GM19351 (cell line): ENCODE measurements at regions not wholly inside any gene's neighbourhood (a gene's known extent, or its start where the extent isn't known, plus 50 kb on each side); places are given as distances from the start of the nearest gene placed in this dataset.

ENCODE experiments used
- ATAC-seq: cut with Tn5 transposase; IDR thresholded peaks from one replicate; pipeline ENCODE4 v1.9.1; 2021; ENCODE audit warnings: mild to moderate bottlenecking, moderate library complexity; ENCODE audit not compliant: unreplicated experiment

- no peak for ATAC-seq
Measured at GRCh38 chr2:71784734-71785511, 331.6 kb downstream of the DYSF start.

GRCh38 chr2:71783815-71784214 is 330.5 kb downstream of the DYSF start:
- ATAC-seq, result no peak

GRCh38 chr2:71783215-71783614 is 329.9 kb downstream of the DYSF start:
- no peak for ATAC-seq

DNA sequence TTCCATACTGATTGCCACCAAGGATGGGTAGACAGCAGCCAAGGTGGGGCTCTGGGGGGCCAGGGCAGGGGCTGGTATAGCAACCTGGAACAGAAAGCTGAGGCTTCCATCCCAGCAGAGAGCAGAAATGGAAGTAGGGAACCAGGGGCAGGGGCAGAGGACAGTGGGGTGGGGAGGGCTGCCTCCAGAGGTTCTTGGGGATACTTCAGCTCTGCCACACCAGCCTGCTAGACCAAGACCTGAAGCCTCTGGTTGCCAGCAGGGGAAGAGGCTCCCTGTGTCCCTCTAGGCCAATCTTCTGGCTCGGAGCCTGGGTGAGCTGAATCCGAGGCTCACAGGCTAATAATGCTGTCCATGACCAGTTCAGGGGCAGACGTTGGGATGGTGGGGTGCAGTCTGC is 329.0 kb downstream of the DYSF start:
- no peak for ATAC-seq

DNA sequence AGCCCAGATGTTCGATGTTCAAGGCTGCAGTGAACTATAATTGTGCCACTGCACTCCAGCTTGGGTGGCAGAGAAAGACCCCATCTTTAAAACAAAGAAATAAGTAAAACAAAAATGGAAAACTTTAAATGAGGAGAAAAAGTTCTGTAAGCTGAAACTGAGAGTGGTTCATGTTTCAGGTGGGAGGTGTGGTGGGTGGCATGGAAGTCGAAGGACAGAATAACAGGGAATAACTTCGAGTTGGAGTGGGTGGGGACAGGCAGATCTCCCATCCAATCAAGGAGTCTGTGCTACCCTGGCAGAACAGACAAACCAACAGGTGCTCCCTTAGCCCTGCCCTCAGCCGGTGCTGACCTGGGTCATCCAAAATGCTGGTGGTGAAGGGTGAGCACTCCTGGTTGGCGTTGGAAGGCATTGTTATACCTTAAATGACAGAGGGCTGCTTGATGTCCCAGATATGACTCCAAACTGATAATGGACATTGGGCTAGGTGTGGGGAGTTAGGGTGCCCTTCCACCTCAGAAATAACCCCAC is 328.4 kb downstream of the DYSF start:
- no peak for ATAC-seq

- ATAC-seq, result no peak
Measured at GRCh38 chr2:71780162-71780561, 326.8 kb downstream of the DYSF start.

- no peak for ATAC-seq
Measured at GRCh38 chr2:71779774-71780105, 326.4 kb downstream of the DYSF start.

DNA sequence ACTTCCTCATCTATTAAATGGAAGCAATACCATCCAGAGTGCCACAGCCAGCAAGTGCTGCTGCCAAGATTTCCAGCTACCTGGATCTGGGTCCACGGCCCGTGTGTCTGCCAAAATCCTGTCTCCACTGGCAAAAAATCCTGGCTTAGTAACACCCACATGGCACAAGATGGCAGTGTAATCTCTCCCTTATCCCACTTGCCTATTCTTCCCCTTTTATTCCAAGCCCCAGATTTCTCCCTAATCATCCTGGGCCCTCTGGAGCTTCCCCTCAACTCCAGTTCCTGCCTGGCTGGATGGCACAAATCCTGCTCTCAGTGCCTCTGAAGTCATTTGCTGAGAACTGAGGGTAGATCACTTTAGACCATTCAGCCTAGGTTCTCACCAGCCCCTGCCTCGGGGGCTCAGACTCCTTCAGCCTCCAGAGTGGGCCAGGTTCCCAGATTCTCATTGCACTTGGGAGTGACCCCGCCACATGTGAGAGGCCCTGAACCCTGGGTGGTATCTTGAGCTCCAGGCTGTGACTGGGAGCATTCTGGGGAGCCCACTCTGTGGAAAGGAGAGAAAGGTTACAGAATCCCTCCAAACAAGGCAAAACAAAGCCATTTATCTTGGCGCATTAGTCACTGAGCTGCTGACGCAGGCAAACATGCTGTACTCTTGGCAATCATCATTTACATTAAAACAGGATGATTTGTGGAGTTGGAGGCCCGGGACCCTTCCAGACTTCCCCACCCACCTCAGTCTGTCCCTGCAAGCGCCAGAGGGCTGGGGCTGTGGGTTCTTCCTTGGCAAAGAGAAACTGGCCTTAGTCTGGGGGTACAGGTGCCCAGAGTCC is 325.8 kb downstream of the DYSF start:
- ATAC-seq, result no peak

DNA sequence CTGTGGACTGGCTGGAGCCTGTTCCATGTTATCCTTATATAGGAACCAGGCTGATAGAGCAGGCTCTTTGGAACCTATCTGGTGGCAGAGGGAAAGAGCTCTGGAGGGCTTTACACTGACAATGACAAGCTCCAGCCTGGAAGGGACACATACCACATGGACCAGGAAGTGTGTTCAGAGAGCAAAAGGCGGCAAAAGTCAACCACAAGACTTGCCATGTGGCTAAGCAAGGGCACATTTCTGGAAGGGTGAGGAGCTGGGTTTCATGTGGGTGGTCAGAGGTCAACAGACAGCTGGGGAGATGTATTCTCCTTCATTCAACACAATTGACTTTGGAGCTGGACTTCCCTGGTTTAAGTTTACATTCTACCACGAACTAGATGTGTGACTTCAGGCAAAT is 325.2 kb downstream of the DYSF start:
- no peak for ATAC-seq

DNA sequence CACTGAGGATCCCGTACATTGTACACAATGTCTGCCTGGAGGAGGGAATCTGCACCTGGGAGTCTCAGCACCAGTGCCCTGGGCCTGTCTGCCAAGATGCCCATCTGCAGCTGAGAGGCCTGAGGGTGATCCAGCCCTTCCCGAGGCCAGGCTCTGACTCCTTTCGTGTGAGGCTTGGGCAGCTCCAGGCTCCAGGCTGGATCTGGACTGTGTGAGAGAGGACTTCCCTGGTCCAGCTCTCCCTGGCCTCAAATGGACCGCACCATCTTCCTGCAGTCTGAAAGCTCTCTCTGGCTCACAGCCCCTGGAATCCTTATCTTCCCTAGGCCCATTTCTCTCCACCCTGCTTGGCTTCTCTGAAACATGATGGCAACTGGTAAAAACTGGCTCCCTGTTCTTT is 324.6 kb downstream of the DYSF start:
- ATAC-seq, result no peak

DNA sequence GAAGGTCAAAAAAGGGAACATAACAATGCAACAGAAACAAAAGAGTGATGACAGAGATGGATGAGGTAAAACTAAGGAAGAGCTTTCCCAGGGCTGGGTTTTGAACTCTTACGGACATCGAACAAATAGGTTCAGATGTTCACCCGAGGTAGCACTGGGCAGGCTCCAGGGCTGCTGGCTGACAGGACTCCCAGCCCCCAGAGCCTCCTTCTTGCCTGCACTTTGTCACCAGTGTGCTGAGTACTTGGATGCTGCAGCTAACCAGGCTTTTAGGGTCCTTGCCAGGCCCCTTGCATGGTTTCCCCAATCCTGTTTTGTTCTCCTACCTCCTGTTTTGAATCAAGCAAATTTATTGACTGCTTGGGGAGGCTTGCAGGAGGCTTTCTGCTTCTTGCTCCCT is 322.9 kb downstream of the DYSF start:
- no peak for ATAC-seq

DNA sequence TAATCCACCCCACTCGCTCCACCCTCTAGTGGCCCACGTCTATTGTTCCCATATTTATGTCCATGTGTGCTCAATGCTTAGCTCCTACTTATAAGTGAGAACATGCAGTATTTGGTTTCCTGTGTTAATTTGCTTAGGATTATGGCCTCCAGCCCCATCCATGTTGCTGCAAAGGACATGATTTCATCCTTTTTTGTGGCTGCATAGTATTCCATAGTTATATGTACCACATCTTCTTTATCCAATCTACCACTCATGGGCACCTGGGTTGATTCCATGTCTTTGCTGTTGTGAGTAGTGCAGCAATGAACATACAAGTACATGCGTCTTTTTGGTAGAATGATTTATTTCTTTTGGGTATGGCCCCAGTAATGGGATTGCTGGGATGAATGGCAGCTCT is 319.9 kb downstream of the DYSF start:
- no peak for ATAC-seq

DNA sequence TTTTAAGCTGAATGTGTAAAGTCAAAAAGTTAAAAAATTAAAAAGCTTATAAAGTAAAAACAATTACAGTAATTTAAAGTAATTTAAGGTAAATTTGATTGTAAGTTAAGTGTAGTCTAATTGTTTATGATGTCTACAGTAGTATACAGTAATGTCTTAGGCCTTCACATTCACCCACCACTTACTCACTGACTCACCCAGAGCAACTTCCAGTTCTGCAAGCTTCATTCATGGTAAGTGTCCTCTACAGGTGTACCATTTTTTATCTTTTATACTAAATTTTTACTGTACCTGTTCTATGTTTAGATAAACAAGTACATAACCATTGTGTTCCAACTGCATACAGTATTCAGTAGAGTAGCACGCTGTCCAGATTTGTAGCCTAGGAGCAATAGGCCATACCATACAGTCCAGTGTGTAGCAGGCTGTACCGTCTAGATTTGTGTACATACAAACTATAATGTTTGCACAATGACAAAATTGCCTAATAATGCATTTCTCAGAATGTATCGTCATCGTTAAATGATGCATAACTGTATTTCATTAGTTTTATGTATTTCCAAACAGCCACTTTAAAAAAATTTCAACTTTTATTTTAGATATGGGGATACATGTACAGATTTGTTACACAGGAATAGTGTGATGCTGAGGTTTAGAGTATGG is 319.3 kb downstream of the DYSF start:
- ATAC-seq, result no peak

GRCh38 chr2:71767663-71768062 is 314.3 kb downstream of the DYSF start:
- ATAC-seq, result no peak

- no peak for ATAC-seq
Measured at GRCh38 chr2:71759060-71759459, 305.7 kb downstream of the DYSF start.

- no peak for ATAC-seq
Measured at GRCh38 chr2:71757351-71757750, 304.0 kb downstream of the DYSF start.

- ATAC-seq, result no peak
Measured at GRCh38 chr2:71756280-71756906, 303.0 kb downstream of the DYSF start.

DNA sequence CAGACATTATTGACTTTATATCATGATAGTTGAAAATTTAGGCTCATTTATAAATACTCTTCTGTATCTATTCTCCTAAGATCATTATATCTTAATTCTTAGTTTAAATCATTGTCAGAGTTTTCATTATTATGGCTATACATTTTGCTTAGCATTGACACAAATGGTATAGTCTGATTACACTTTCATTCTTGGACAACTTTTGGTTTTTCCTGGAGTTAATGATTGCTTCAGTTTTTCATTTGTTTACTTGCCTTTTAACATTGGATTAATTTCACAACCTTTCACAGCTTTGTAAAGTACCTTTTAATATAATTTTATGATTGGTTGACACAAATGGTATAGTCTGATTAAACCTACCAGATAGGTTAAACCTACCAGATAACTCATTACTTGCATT is 298.2 kb downstream of the DYSF start:
- ATAC-seq, result no peak

DNA sequence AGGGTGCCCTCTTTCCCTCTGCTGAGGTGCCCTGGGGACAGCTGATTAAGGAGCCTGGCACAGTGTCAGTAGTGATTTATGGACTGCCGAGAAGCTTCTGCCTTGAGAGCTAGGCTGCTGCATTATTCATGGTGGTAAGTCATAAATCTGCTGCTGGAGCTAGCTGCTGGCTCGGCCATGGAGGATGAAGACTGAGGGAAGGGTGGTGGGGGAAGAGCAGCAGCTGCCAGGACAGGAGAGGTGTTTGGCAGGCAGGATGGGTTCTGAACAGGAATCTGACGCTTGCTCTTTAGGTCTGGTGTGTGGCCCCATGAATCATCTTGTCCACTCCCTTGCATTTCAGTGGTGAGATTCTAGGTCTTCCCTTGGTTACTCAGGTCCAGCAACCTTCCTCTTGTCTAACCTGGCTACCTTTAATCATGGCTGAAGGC is 296.3 kb downstream of the DYSF start:
- ATAC-seq, result no peak

DNA sequence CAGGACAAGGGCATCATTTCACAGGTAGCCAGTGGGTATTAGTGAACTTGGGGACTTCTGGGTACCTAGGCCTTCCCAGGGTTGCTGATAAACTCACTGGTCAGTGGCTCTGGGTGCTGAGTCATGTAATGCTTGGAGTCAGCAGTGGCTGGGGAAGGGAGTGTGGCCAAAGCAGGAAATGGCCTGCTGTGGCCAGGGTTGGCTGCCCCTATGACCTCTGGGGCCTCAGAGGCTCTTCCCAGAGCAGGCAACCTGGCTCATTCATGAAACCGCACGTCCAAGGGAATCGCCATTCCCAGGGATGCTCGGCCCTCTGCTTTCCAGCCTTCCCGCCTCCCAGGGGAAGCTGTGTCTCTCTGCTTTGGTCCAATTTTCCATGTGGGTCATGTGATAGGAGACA is 294.9 kb downstream of the DYSF start:
- ATAC-seq, result no peak

DNA sequence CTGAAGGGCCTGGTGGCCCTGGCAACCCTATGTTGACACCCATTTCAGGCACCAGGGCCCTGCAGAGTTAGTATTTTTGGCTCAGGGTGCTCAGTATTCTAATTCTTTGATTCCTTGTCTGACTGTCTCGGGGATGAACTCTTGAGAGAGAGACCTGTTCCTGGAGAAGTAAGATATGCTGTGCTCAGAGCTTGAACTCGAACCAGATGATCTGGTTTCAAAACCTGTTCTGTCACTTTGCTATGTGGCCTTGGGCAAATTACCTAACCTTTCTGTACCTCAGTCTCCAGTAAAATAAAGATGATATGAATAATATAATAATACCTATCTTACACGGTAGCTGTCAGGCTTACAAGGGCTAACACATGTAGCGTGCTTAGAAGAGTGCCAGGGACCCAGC is 294.2 kb downstream of the DYSF start:
- no peak for ATAC-seq
